OCI-LY1 (cell line): ENCODE measurements at regions not wholly inside any gene's neighbourhood (a gene's known extent, or its start where the extent isn't known, plus 50 kb on each side); places are given as distances from the start of the nearest gene placed in this dataset.

Experiments
- H2AFZ ChIP-seq: fragments of 200-600 bp; sonication (generic), shearing (Covaris generic); 2 replicates; pipeline ENCODE4 v1.6.0; 2014; ENCODE audit warnings: antibody characterized with exemption, mild to moderate bottlenecking, low read length
- H3F3A ChIP-seq: fragments of 200-600 bp; sonication (generic), shearing (Covaris generic); 2 replicates; pipeline ENCODE4 v1.6.0; 2014; ENCODE audit warnings: mild to moderate bottlenecking, antibody characterized with exemption, low read length, moderate library complexity; ENCODE audit not compliant: insufficient read depth
- H3K27ac ChIP-seq: fragments of 200-600 bp; sonication (generic); 2 replicates; pipeline ENCODE4 v1.5.1; 2014; ENCODE audit warnings: low read length, mixed run types, mild to moderate bottlenecking, low read depth; ENCODE audit not compliant: poor library complexity, severe bottlenecking
- H3K27me3 ChIP-seq: fragments of 200-600 bp; sonication (generic); 2 replicates; pipeline ENCODE4 v1.6.0; 2014; ENCODE audit warnings: antibody characterized with exemption, mild to moderate bottlenecking, low read length, moderate library complexity; ENCODE audit not compliant: insufficient read depth
- H3K36me3 ChIP-seq: fragments of 200-600 bp; sonication (generic); 2 replicates; pipeline ENCODE4 v1.6.1; 2014; ENCODE audit warnings: mild to moderate bottlenecking, antibody characterized with exemption, low read length, moderate library complexity, mixed read lengths; ENCODE audit not compliant: insufficient read depth
- H3K4me1 ChIP-seq: fragments of 200-600 bp; sonication (generic); 2 replicates; pipeline ENCODE4 v1.5.1; 2014; ENCODE audit warnings: mild to moderate bottlenecking, low read length, moderate library complexity; ENCODE audit not compliant: insufficient read depth, severe bottlenecking
- H3K4me2 ChIP-seq: fragments of 200-600 bp; sonication (generic), shearing (Covaris generic); 2 replicates; pipeline ENCODE4 v1.6.1; 2014; ENCODE audit warnings: low read length
- H3K4me3 ChIP-seq: fragments of 200-600 bp; sonication (generic); 2 replicates; pipeline ENCODE4 v1.5.1; 2014; ENCODE audit warnings: low read length, low read depth, mild to moderate bottlenecking, mixed read lengths; ENCODE audit not compliant: poor library complexity, severe bottlenecking
- H3K79me2 ChIP-seq: fragments of 200-600 bp; shearing (Covaris generic); 2 replicates; pipeline ENCODE4 v1.6.1; 2016; ENCODE audit warnings: mixed run types, low read length, mixed read lengths; ENCODE audit not compliant: insufficient read depth
- H3K9ac ChIP-seq: fragments of 200-600 bp; sonication (generic), shearing (Covaris generic); 2 replicates; pipeline ENCODE4 v1.6.1; 2014; ENCODE audit warnings: mild to moderate bottlenecking, low read length, mixed read lengths
- H3K9me2 ChIP-seq: fragments of 200-600 bp; sonication (generic), shearing (Covaris generic); 2 replicates; pipeline ENCODE4 v1.6.1; 2014; ENCODE audit warnings: low read depth, mild to moderate bottlenecking, low read length, mixed read lengths
- H3K9me3 ChIP-seq: fragments of 200-600 bp; shearing (Covaris generic); 2 replicates; pipeline ENCODE4 v1.6.1; 2014; ENCODE audit warnings: low read length, mixed read lengths
- H4K20me1 ChIP-seq: fragments of 200-600 bp; sonication (generic), shearing (Covaris generic); 2 replicates; pipeline ENCODE4 v1.6.0; 2016; ENCODE audit warnings: mild to moderate bottlenecking, low read length; ENCODE audit not compliant: insufficient read depth
- CTCF ChIP-seq: fragments of 200-600 bp; sonication (generic), shearing (Covaris generic); IDR thresholded peaks from 2 replicates; pipeline ENCODE4 v1.5.1; 2017; ENCODE audit warnings: mild to moderate bottlenecking, antibody characterized with exemption, low read length, moderate library complexity, mixed read lengths
- EZH2 ChIP-seq: fragments of 200-600 bp; sonication (generic), shearing (Covaris generic); IDR thresholded peaks from 2 replicates; pipeline ENCODE4 v1.8.0; 2017; ENCODE audit warnings: borderline replicate concordance, mixed run types, mild to moderate bottlenecking, antibody characterized with exemption, low read length, moderate library complexity, mixed read lengths

GRCh38 chr4:77220828-77221613 is 64.0 kb downstream of the CCNG2 start:
- Histone ChIP-seq H3K36me3 (no peaks in the 10 kb centered on the region), H2AFZ (no peak overlapping the region), H3K9me3 (no peaks in the 10 kb centered on the region), H3K9ac (no peak overlapping the region), H3K4me2 (no peak overlapping the region), H4K20me1 (no peaks in the 10 kb centered on the region), H3K27ac (no peak overlapping the region), H3K4me1 (no peaks in the 10 kb centered on the region), H3K9me2 (no peaks in the 10 kb centered on the region), H3K4me3 (no peak overlapping the region), H3F3A (no peaks in the 10 kb centered on the region), H3K79me2 (no peaks in the 10 kb centered on the region), H3K27me3 (0 out of 2 replicates have a peak, but pooled peaks cover 3% of the 10 kb centered on the region)
- TF ChIP-seq CTCF (no peak), EZH2 (no peak)

- H3K4me3 ChIP-seq = no peak overlapping the region
- no peaks in the 10 kb centered on the region for H3F3A ChIP-seq
- H3K9ac ChIP-seq = no peak overlapping the region
- H3K27ac ChIP-seq = no peak overlapping the region
- no peaks in the 10 kb centered on the region for H3K4me1 ChIP-seq
- no peaks in the 10 kb centered on the region for H3K36me3 ChIP-seq
- no peaks in the 10 kb centered on the region for H3K9me3 ChIP-seq
- no peak overlapping the region for H3K4me2 ChIP-seq
- TF ChIP-seq EZH2 (no peak), CTCF (no peak)
- H3K9me2 ChIP-seq = no peaks in the 10 kb centered on the region
- H4K20me1 ChIP-seq = no peaks in the 10 kb centered on the region
- no peaks in the 10 kb centered on the region for H3K79me2 ChIP-seq
- no peak overlapping the region for H2AFZ ChIP-seq
- H3K27me3 ChIP-seq = 0 out of 2 replicates have a peak, but pooled peaks cover 3% of the 10 kb centered on the region
These were observed 68.0 kb downstream of the CCNG2 start for GRCh38 chr4:77225022-77225421.

DNA sequence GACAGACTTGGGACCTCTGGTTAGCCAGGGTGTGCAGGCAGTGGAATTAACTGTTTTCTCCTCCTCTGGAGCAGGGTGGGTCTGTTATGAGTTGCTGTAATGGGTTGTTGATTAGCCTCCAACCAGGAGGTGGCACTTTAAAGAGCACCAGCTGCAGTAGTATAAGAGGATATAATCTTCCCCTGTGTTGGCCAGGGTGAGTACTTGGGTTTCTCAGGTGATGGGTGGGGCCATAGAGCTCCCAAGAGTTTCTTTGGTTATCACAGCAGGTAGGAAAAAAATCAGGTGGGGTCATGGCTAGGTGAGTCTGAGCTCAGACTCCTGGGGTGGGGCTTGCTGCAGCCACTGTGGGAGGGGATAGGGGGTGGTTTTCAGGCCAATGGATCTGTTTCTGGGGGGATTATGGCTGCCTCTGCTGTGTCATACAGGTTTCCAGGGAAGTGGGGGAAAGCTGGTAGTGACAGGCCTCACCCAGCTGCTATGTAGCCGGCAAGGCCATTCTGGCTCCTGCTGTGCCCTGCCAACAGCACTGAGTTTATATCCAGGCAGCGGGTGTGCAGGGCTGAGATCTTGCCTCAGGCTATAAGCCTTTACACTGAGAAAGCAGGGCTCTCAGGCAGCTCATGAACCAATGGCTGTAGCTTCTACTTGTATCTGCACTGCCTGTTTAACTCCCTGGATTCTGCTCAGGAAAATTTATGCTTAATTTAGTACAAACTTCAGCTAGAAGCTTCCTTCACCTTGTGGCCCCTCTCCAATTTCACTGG is 70.1 kb downstream of the CCNG2 start:
- H3K36me3 ChIP-seq = no peaks in the 10 kb centered on the region
- H3K27me3 ChIP-seq = no peaks in the 10 kb centered on the region
- H3K4me2 ChIP-seq = no peak overlapping the region
- no peaks in the 10 kb centered on the region for H3K4me1 ChIP-seq
- no peaks in the 10 kb centered on the region for H4K20me1 ChIP-seq
- no peaks in the 10 kb centered on the region for H3K9me2 ChIP-seq
- no peaks in the 10 kb centered on the region for H3F3A ChIP-seq
- no peak overlapping the region for H3K4me3 ChIP-seq
- no peak for TF ChIP-seq EZH2
- TF ChIP-seq CTCF = no peak
- no peaks in the 10 kb centered on the region for H3K9me3 ChIP-seq
- H3K79me2 ChIP-seq = no peaks in the 10 kb centered on the region
- no peak overlapping the region for H3K9ac ChIP-seq
- H2AFZ ChIP-seq = no peak overlapping the region
- H3K27ac ChIP-seq = no peak overlapping the region
